Erythroblast (primary cell): ENCODE measurements at regions not wholly inside any gene's neighbourhood (a gene's known extent, or its start where the extent isn't known, plus 50 kb on each side); places are given as distances from the start of the nearest gene placed in this dataset.
"Not testable (repeated sequence)": the region's sequence is repeated elsewhere in the genome, so short reads cannot be mapped to it uniquely, and the experiment has no call there.

ENCODE experiments used
- DNase-seq, 2 experiments: peaks; one replicate each; lab custom pipeline; 2025; lab: John Stamatoyannopoulos, UW
- GATA1 ChIP-seq: IDR thresholded peaks from 2 replicates; pipeline ENCODE4 v1.6.1; 2011; ENCODE audit warnings: low read depth, mild to moderate bottlenecking, control low read depth, low read length, moderate library complexity
- POLR2A ChIP-seq: IDR thresholded peaks from 2 replicates; pipeline ENCODE4 v1.6.1; 2011; ENCODE audit warnings: mild to moderate bottlenecking, low read length

GRCh38 chr22:22961574-22961973 lies 74.0 kb downstream of the IGLL5 start:
- DNase-seq: no peak
- TF ChIP-seq GATA1: no peak
- no peak for TF ChIP-seq POLR2A

GRCh38 chr22:22968366-22968765 lies 80.8 kb downstream of the IGLL5 start:
- DNase-seq: no peak
- no peak for TF ChIP-seq POLR2A
- no peak for TF ChIP-seq GATA1

GRCh38 chr22:22972605-22973004 lies 85.0 kb downstream of the IGLL5 start:
- not testable (repeated sequence) for DNase-seq

- no peak for TF ChIP-seq POLR2A
- no peak for TF ChIP-seq GATA1
- DNase-seq: no peak
Observed at GRCh38 chr22:22973336-22973735, 85.7 kb downstream of the IGLL5 start.

- no peak for TF ChIP-seq GATA1
- TF ChIP-seq POLR2A: no peak
- DNase-seq: no peak
Observed at GRCh38 chr22:22974156-22974555, 86.5 kb downstream of the IGLL5 start.

GRCh38 chr22:22974795-22975580 lies 87.4 kb downstream of the IGLL5 start:
- no peak for TF ChIP-seq POLR2A
- TF ChIP-seq GATA1: no peak
- no peak for DNase-seq

GRCh38 chr22:22976033-22976922 lies 88.7 kb downstream of the IGLL5 start:
- TF ChIP-seq POLR2A (no peak), GATA1 (no peak)
- no peak for DNase-seq

GRCh38 chr22:22977479-22978200 lies 90.0 kb downstream of the IGLL5 start:
- no peak for TF ChIP-seq GATA1
- TF ChIP-seq POLR2A: no peak
- DNase-seq: no peak

- no peak for DNase-seq
- TF ChIP-seq POLR2A (no peak), GATA1 (no peak)
Observed at GRCh38 chr22:22978637-22979036, 91.0 kb downstream of the IGLL5 start.

GRCh38 chr22:22979121-22979724 lies 91.1 kb upstream of the GNAZ start:
- TF ChIP-seq GATA1 (no peak), POLR2A (no peak)

GRCh38 chr22:22979954-22980353 lies 90.4 kb upstream of the GNAZ start:
- DNase-seq: no peak
- no peak for TF ChIP-seq GATA1
- no peak for TF ChIP-seq POLR2A

More at GRCh38 chr22:22979121-22979724, 91.1 kb upstream of the GNAZ start:
- no peak for DNase-seq

- no peak for DNase-seq
- TF ChIP-seq POLR2A (no peak), GATA1 (no peak)
Observed at GRCh38 chr22:22981670-22982571, 88.4 kb upstream of the GNAZ start.

- DNase-seq: no peak
- no peak for TF ChIP-seq GATA1
- TF ChIP-seq POLR2A: no peak
Observed at GRCh38 chr22:22982616-22983015, 87.7 kb upstream of the GNAZ start.
